ENCODE measurements at regions not wholly inside any gene's neighbourhood (a gene's known extent, or its start where the extent isn't known, plus 50 kb on each side); places are given as distances from the start of the nearest gene placed in this dataset.

- H2BK5ac ChIP-seq (ENCODE audit: low read depth, low read length, poor library complexity), result no peak overlapping the region
- H3K4me1 ChIP-seq (ENCODE audit: control insufficient read depth in 1 of 2, insufficient read depth in 2 of 2, low read length in 2 of 2), result no peaks in the 10 kb centered on the region
- no peak overlapping the region for H3K4me3 ChIP-seq (ENCODE audit: low read depth, low read length)
- no peak overlapping the region for H3K23ac ChIP-seq (ENCODE audit: low read length)
- WGBS (ENCODE audit: extremely low coverage, insufficient coverage, insufficient read length), result no CpG with 5 or more reads among the region's 2 CpGs
- H3K9ac ChIP-seq (ENCODE audit: low read length), result no peak overlapping the region
- H2BK120ac ChIP-seq (ENCODE audit: insufficient read depth, low read length, poor library complexity), result no peak overlapping the region
- H3K27me3 ChIP-seq (ENCODE audit: insufficient read depth, low read length), result no peaks in the 10 kb centered on the region
- no peaks in the 10 kb centered on the region for H3K79me2 ChIP-seq (ENCODE audit: control insufficient read depth, insufficient read depth, low read length, poor library complexity)
- no peaks in the 10 kb centered on the region for H3K9me3 ChIP-seq (ENCODE audit: insufficient read depth, low read depth, low read length)
- H2BK12ac ChIP-seq (ENCODE audit: low read length), result no peak overlapping the region
- H3K4ac ChIP-seq (ENCODE audit: low read depth, low read length), result no peak overlapping the region
- no peak for DNase-seq
- no peak overlapping the region for H2AFZ ChIP-seq (ENCODE audit: insufficient read depth, low read length, poor library complexity)
- H3K4me2 ChIP-seq (ENCODE audit: low read length), result no peak overlapping the region
- no peak overlapping the region for H4K8ac ChIP-seq (ENCODE audit: low read depth, low read length)
- H3K14ac ChIP-seq (ENCODE audit: low read length), result no peak overlapping the region
- H4K91ac ChIP-seq (ENCODE audit: low read depth, low read length), result no peak overlapping the region
- H3K18ac ChIP-seq (ENCODE audit: low read length), result no peak overlapping the region
- no peak overlapping the region for H4K12ac ChIP-seq (ENCODE audit: low read depth, low read length)
- no peaks in the 10 kb centered on the region for H3K79me1 ChIP-seq (ENCODE audit: low read length)
- no peak overlapping the region for H2AK5ac ChIP-seq (ENCODE audit: low read length)
- no peaks in the 10 kb centered on the region for H3K36me3 ChIP-seq (ENCODE audit: control insufficient read depth in 1 of 2, insufficient read depth in 2 of 2, low read length in 2 of 2)
- H3K27ac ChIP-seq (ENCODE audit: low read depth, low read length), result no peak overlapping the region
Observed at GRCh38 chr3:117916839-117917238, 1117.8 kb downstream of the IGSF11 start.

GRCh38 chr3:117919621-117920020 lies 1115.0 kb downstream of the IGSF11 start:
- Histone ChIP-seq H3K36me3 (ENCODE audit: control insufficient read depth in 1 of 2, insufficient read depth in 2 of 2, low read length in 2 of 2) (no peaks in the 10 kb centered on the region), H2BK5ac (ENCODE audit: low read depth, low read length, poor library complexity) (no peak overlapping the region), H2BK12ac (ENCODE audit: low read length) (no peak overlapping the region), H3K23ac (ENCODE audit: low read length) (no peak overlapping the region), H3K79me2 (ENCODE audit: control insufficient read depth, insufficient read depth, low read length, poor library complexity) (no peaks in the 10 kb centered on the region), H4K12ac (ENCODE audit: low read depth, low read length) (no peak overlapping the region), H3K18ac (ENCODE audit: low read length) (no peak overlapping the region), H3K27ac (ENCODE audit: low read depth, low read length) (no peak overlapping the region), H3K27me3 (ENCODE audit: insufficient read depth, low read length) (no peaks in the 10 kb centered on the region), H4K91ac (ENCODE audit: low read depth, low read length) (no peak overlapping the region), H3K4me1 (ENCODE audit: control insufficient read depth in 1 of 2, insufficient read depth in 2 of 2, low read length in 2 of 2) (no peaks in the 10 kb centered on the region), H3K4ac (ENCODE audit: low read depth, low read length) (no peak overlapping the region), H3K4me3 (ENCODE audit: low read depth, low read length) (no peak overlapping the region), H2AK5ac (ENCODE audit: low read length) (no peak overlapping the region), H3K14ac (ENCODE audit: low read length) (no peak overlapping the region), H3K9me3 (ENCODE audit: insufficient read depth, low read depth, low read length) (no peaks in the 10 kb centered on the region), H4K8ac (ENCODE audit: low read depth, low read length) (no peak overlapping the region), H2AFZ (ENCODE audit: insufficient read depth, low read length, poor library complexity) (no peak overlapping the region), H2BK120ac (ENCODE audit: insufficient read depth, low read length, poor library complexity) (no peak overlapping the region), H3K9ac (ENCODE audit: low read length) (no peak overlapping the region), H3K79me1 (ENCODE audit: low read length) (no peaks in the 10 kb centered on the region), H3K4me2 (ENCODE audit: low read length) (no peak overlapping the region)
- no CpG with 5 or more reads among the region's 1 CpG for WGBS (ENCODE audit: extremely low coverage, insufficient coverage, insufficient read length)
- no peak for DNase-seq

GRCh38 chr3:117920253-117920898 lies 1114.3 kb downstream of the IGSF11 start:
- H3K4me2 ChIP-seq (ENCODE audit: low read length), result no peak overlapping the region
- H2BK5ac ChIP-seq (ENCODE audit: low read depth, low read length, poor library complexity), result no peak overlapping the region
- no peak overlapping the region for H4K12ac ChIP-seq (ENCODE audit: low read depth, low read length)
- H3K4ac ChIP-seq (ENCODE audit: low read depth, low read length), result no peak overlapping the region
- WGBS (ENCODE audit: extremely low coverage, insufficient coverage, insufficient read length), result no CpG with 5 or more reads among the region's 7 CpGs
- H3K9me3 ChIP-seq (ENCODE audit: insufficient read depth, low read depth, low read length), result no peaks in the 10 kb centered on the region
- H2AFZ ChIP-seq (ENCODE audit: insufficient read depth, low read length, poor library complexity), result no peak overlapping the region
- DNase-seq, result no peak
- H3K4me3 ChIP-seq (ENCODE audit: low read depth, low read length), result no peak overlapping the region
- H2AK5ac ChIP-seq (ENCODE audit: low read length), result no peak overlapping the region
- peak overlapping the region; percentile 8 for H3K9ac ChIP-seq (ENCODE audit: low read length)
- H3K4me1 ChIP-seq (ENCODE audit: control insufficient read depth in 1 of 2, insufficient read depth in 2 of 2, low read length in 2 of 2), result no peaks in the 10 kb centered on the region
- no peak overlapping the region for H2BK120ac ChIP-seq (ENCODE audit: insufficient read depth, low read length, poor library complexity)
- no peak overlapping the region for H3K27ac ChIP-seq (ENCODE audit: low read depth, low read length)
- no peaks in the 10 kb centered on the region for H3K79me2 ChIP-seq (ENCODE audit: control insufficient read depth, insufficient read depth, low read length, poor library complexity)
- no peaks in the 10 kb centered on the region for H3K36me3 ChIP-seq (ENCODE audit: control insufficient read depth in 1 of 2, insufficient read depth in 2 of 2, low read length in 2 of 2)
- H3K79me1 ChIP-seq (ENCODE audit: low read length), result no peaks in the 10 kb centered on the region
- no peak overlapping the region for H2BK12ac ChIP-seq (ENCODE audit: low read length)
- no peak overlapping the region for H3K23ac ChIP-seq (ENCODE audit: low read length)
- H3K18ac ChIP-seq (ENCODE audit: low read length), result no peak overlapping the region
- no peak overlapping the region for H4K8ac ChIP-seq (ENCODE audit: low read depth, low read length)
- no peaks in the 10 kb centered on the region for H3K27me3 ChIP-seq (ENCODE audit: insufficient read depth, low read length)
- H3K14ac ChIP-seq (ENCODE audit: low read length), result no peak overlapping the region
- H4K91ac ChIP-seq (ENCODE audit: low read depth, low read length), result no peak overlapping the region

GRCh38 chr3:117921411-117921810 lies 1113.2 kb downstream of the IGSF11 start:
- H3K79me2 ChIP-seq (ENCODE audit: control insufficient read depth, insufficient read depth, low read length, poor library complexity), result no peaks in the 10 kb centered on the region
- H3K4me1 ChIP-seq (ENCODE audit: control insufficient read depth in 1 of 2, insufficient read depth in 2 of 2, low read length in 2 of 2), result no peaks in the 10 kb centered on the region
- no peak for DNase-seq
- H4K12ac ChIP-seq (ENCODE audit: low read depth, low read length), result no peak overlapping the region
- no peak overlapping the region for H4K8ac ChIP-seq (ENCODE audit: low read depth, low read length)
- no peak overlapping the region for H3K23ac ChIP-seq (ENCODE audit: low read length)
- H3K27me3 ChIP-seq (ENCODE audit: insufficient read depth, low read length), result no peaks in the 10 kb centered on the region
- no peak overlapping the region for H3K14ac ChIP-seq (ENCODE audit: low read length)
- H3K36me3 ChIP-seq (ENCODE audit: control insufficient read depth in 1 of 2, insufficient read depth in 2 of 2, low read length in 2 of 2), result no peaks in the 10 kb centered on the region
- H3K9me3 ChIP-seq (ENCODE audit: insufficient read depth, low read depth, low read length), result no peaks in the 10 kb centered on the region
- H2AK5ac ChIP-seq (ENCODE audit: low read length), result no peak overlapping the region
- H4K91ac ChIP-seq (ENCODE audit: low read depth, low read length), result no peak overlapping the region
- H3K9ac ChIP-seq (ENCODE audit: low read length), result no peak overlapping the region
- no peak overlapping the region for H3K4me3 ChIP-seq (ENCODE audit: low read depth, low read length)
- H3K4me2 ChIP-seq (ENCODE audit: low read length), result no peak overlapping the region
- no peak overlapping the region for H2BK120ac ChIP-seq (ENCODE audit: insufficient read depth, low read length, poor library complexity)
- H3K79me1 ChIP-seq (ENCODE audit: low read length), result no peaks in the 10 kb centered on the region
- no peak overlapping the region for H3K27ac ChIP-seq (ENCODE audit: low read depth, low read length)
- WGBS (ENCODE audit: extremely low coverage, insufficient coverage, insufficient read length), result no CpG with 5 or more reads among the region's 3 CpGs
- no peak overlapping the region for H3K18ac ChIP-seq (ENCODE audit: low read length)
- H3K4ac ChIP-seq (ENCODE audit: low read depth, low read length), result no peak overlapping the region
- H2BK5ac ChIP-seq (ENCODE audit: low read depth, low read length, poor library complexity), result no peak overlapping the region
- no peak overlapping the region for H2AFZ ChIP-seq (ENCODE audit: insufficient read depth, low read length, poor library complexity)
- no peak overlapping the region for H2BK12ac ChIP-seq (ENCODE audit: low read length)

Data from trophoblast cell (in vitro differentiated cells and primary cell).